ENCODE measurements at regions not wholly inside any gene's neighbourhood (a gene's known extent, or its start where the extent isn't known, plus 50 kb on each side); places are given as distances from the start of the nearest gene placed in this dataset.

- peak; percentile 76 for DNase-seq (ENCODE audit: low read depth)
Measured at GRCh38 chr2:54360055-54360792, 95.9 kb upstream of the SPTBN1 start.

DNA sequence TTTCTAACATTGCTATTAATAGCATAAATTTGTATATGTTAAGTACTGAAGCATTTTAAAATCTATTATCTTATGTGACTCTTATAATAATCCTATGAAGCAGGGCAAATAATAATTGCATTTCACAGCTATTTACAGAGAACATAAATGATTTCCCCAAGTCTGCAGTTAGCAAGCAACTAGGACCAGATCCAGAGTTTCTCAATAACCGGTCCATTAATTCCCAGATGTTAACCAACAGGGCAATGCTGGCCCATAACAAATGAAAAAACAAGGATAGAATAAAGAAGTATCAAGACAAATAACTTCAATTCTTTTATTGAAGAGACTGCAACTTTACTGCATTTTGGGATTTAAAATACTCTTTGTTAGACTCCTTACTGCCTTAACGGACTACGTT lies 91.7 kb upstream of the SPTBN1 start:
- no peak for DNase-seq (ENCODE audit: low read depth)

DNA sequence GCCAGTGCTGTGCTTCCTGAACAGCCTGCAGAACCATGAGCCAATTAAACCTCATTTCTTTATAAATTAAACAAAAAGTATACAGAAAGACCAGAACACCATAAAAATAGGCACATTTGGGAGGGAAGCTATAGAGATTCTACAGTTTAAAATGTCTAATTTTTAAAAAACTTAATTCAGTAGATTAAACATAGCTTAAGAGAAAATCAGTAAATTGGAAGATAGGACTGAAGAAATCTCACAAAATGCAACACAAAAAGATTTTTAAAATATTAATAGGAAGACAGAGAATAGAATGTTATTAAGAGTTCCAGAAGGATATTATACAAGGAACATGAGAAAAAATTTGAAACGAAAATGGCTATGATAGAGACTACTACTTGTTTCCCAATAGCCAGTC lies 90.5 kb upstream of the SPTBN1 start:
- DNase-seq (ENCODE audit: low read depth) = no peak

- no peak for DNase-seq (ENCODE audit: low read depth)
Measured at GRCh38 chr2:54366487-54367280, 89.4 kb upstream of the SPTBN1 start.

DNA sequence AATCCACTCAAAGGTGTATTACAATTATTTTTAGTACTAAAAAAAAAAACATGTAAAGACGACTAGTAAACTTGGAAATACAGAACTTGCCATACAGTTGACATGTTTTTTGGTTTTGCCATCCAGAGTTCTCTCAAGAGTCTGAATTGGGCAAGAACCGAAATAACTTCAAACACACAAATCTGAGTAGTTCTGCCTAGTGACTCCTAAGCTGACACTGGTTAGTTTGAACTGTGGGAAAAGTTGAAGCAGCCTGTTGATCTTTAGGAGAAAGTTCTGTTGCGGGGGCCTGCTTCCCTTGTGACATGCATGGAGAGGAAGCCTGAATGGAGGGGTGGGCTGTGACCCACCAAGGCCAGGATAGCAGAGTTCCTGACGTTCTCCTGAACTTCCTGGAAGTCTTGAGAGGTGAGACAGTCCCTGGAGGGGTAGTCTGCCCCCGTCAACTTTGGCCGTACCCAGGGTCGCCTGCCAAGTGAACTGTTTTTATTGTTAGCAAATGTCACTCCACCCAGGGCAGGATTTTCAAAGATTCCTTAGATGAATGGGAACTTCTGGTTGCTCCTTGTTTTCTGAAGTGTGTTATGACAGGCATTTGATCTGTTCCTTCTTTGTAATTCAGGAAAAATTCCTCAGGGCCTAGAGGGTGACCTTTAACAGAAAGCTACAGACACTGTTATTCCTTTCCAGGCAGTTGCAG lies 85.6 kb upstream of the SPTBN1 start:
- peak; percentile 24 for DNase-seq (ENCODE audit: low read depth)

DNA sequence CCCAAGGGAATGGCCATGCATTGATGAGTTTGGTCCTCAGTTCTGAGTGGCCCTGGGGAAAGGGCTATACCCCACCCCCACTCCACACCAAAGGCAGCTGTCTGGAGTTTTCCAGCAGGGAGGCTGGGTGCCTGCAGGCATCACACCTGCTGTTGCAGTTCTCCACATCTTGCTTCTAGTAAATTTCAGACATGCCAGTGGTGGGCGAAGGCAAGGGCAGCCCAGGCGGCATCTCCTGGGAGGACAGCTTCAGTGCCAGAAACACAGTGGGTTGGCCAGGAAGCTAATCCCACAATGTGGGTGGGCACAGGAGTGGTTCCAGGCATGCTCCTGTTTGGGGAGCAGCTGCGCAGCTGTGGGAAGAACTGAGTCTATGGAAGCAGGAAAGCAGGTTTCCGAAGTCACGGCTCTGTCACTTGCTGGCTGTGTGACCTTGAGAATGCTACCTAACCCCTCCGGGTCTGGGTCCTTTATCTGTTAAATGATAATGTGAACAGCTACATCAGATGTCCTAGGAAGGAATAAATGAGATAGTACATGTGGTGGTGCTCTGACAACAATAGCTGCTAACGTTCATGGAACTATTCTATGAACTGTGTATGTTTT lies 84.6 kb upstream of the SPTBN1 start:
- DNase-seq (ENCODE audit: low read depth) = no peak

- no peak for DNase-seq (ENCODE audit: low read depth)
Measured at GRCh38 chr2:54372361-54372760, 83.8 kb upstream of the SPTBN1 start.

GRCh38 chr2:54373855-54374254 lies 82.3 kb upstream of the SPTBN1 start:
- no peak for DNase-seq (ENCODE audit: low read depth)

GRCh38 chr2:54374591-54375364 lies 81.3 kb upstream of the SPTBN1 start:
- no peak for DNase-seq (ENCODE audit: low read depth)

DNA sequence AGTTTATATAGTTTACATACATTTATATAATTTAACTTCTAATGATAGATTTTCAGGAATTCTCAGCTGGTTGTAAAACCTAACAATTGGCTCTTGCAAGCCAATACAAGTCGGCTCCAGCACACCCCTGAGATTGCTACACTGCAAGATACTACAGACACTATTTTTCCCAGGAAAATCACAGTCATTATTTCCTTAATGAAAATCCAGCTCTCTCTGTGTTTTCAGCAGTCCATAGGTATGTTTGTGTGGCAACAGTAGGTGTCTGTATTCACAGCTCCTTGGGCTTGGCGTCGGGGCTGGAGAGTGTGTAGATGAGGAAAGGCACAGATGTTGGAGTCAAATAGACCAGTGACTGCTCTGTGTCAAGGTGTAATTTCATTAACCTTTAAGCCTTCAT lies 78.7 kb upstream of the SPTBN1 start:
- DNase-seq (ENCODE audit: low read depth) = no peak

DNA sequence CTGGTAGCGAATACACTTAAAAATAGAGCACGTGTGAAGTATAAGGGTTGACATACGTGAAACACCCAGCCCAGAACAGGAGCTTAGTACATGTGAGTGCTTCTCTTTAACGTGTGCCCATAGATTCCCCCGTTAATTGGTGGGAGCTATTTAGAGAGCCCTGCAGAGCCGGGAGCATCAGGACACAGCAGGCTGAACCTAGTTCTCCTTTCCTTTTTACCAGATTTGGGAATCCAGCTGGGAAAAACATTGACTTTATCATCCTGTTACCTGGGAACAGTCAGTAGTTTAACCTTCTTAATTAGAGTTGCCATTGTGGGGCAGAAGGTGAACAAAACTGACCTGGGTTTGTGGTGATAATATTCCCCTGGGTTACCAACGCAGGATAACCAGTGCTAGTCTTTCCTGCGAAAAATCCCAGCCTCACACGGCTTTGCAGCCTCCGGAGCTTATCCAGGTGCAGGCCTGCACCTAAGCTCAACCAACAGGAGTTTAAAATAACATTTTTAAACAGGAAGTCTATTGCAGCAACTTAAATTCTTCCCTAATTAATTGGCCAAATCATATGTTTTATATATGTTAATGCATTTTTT lies 78.1 kb upstream of the SPTBN1 start:
- DNase-seq (ENCODE audit: low read depth) = no peak

GRCh38 chr2:54380670-54381069 lies 75.5 kb upstream of the SPTBN1 start:
- no peak for DNase-seq (ENCODE audit: low read depth)

GRCh38 chr2:54381293-54381692 lies 74.8 kb upstream of the SPTBN1 start:
- no peak for DNase-seq (ENCODE audit: low read depth)

- DNase-seq (ENCODE audit: low read depth) = no peak
Measured at GRCh38 chr2:54382601-54383000, 73.5 kb upstream of the SPTBN1 start.

DNA sequence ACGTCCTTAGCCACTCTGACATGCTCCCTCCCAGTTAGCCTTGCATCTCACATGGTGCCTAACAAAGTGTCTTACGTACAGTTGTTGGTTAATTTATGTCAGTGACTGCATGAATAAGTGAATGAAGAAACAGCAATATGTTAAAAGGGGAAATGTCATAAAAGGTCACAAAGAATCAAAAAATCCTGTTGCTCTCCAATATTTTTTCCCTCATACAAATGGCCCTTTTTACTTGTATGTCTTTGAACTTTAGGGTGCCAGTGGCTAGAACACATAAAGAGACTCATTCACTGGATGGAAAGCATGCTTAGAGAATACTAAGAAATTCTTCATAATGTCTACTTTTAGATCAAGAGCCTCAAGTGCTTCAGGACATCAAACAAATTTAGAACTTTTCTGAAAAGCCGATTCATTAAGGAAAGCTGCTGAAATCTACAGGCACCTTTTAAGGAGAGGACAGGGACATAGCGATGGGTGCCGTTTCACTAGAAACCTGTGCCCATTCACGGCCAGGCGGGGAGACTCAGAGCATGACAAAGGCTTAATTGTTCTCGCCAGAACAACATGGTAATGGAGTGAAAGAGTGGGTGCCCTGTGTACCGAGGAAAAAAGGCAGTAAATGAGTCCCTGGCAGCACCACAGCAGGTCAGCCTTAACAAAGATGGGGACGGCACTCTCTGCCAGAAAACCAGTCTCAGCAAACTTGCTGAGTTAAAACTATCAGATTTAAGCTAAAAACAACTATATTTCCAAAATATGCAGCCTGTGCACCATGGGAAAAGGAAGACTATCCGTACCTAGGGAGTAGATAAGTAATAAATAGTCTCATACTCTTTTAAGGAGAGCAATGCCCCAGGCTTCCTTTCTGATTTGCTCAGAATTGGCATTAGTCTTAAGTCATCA lies 71.6 kb upstream of the SPTBN1 start:
- DNase-seq (ENCODE audit: low read depth) = no peak

- DNase-seq (ENCODE audit: low read depth) = no peak
Measured at GRCh38 chr2:54385271-54385670, 70.9 kb upstream of the SPTBN1 start.

- DNase-seq (ENCODE audit: low read depth) = no peak
Measured at GRCh38 chr2:54386585-54386984, 69.5 kb upstream of the SPTBN1 start.

DNA sequence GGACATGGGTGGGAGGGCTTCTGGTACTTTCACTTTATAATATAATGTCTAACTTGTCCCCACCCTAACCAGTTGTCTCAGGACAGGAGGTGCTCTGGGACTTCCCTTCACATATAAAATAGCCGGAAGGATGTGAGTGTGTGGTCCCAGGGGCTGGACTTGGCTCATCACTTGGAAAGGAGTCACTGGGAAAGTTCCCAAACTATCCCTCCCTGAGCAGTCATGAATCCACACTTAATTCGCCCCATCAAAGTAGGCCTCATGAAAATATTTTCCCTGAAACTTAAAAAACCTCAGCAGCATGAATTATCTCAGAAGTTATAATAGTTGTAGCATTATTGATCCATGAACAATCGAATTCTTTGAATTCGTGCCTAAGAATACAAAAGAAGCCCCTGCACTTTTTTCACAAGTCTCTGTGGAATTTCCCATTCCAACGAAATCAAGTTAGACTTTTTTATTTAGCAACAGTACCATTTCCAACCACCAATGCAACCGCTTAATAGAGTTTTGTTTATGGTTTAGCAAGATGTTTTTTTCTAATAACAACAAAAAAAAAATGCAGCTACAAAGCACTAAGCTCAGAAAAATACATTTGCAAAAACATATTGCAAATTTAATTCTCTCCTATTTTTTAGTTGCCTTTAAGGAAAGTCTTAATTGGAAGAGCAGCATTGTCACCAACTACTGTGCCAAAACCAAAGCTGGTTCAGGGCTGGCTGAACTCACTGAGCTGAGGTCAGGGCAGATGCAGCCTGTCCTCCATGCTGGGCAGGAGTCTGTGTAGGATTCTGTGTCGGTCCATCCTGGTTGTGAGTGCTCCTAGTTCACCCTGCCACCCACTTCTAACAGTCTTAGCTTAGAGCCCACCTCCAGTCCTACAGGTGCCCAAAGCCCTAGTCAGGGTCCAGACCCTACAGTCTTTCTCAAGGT lies 68.8 kb upstream of the SPTBN1 start:
- peak; percentile 77 for DNase-seq (ENCODE audit: low read depth)

DNA sequence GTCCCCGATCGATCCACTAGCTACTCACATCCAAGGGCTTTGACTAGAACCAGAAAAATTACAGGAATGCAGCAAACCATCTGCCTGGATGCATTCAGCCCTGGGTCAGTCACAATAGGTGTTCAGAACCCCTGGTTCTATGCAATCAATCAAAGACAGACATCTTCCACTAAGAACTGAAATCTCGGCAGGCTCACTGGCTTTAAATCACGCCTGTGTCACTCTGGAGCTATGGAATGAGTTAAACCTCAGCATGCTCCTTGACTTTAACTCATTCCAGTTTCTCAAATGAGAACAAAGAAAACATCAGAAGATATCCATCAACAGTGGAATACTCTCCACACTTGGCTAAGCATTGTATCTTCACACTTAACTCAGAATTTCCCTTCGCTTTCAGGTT lies 68.1 kb upstream of the SPTBN1 start:
- peak; percentile 5 for DNase-seq (ENCODE audit: low read depth)

Measured in EH (cell line).